HEK293 (cell line): ENCODE measurements at regions not wholly inside any gene's neighbourhood (a gene's known extent, or its start where the extent isn't known, plus 50 kb on each side); places are given as distances from the start of the nearest gene placed in this dataset.

Experiments
- ZBTB26 ChIP-seq: fragments of 450-650 bp; formaldehyde crosslinking; optimal IDR thresholded peaks from 2 replicates; pipeline ENCODE3; 2016; ENCODE audit warnings: missing biosample characterization, mild to moderate bottlenecking, missing genetic modification characterization
- ZBTB7A ChIP-seq: fragments of 450-650 bp; formaldehyde crosslinking; IDR thresholded peaks from 2 replicates; pipeline ENCODE4 v1.5.1; 2016; ENCODE audit warnings: low read depth, missing biosample characterization, missing genetic modification characterization

GRCh38 chr10:91682912-91683311 is 50.0 kb upstream of the PPP1R3C start (continued):
- no peak for TF ChIP-seq ZBTB26 (tag by site-specific recombination)
- TF ChIP-seq ZBTB7A (tag by site-specific recombination), result no peak
